ENCODE measurements at regions not wholly inside any gene's neighbourhood (a gene's known extent, or its start where the extent isn't known, plus 50 kb on each side); places are given as distances from the start of the nearest gene placed in this dataset.

- no peak for TF ChIP-seq CTCF (conservative IDR thresholded peaks at IDR 0.05; ENCODE audit: control insufficient read depth, insufficient read depth, low read depth, low read length)
Measured at GRCh38 chr2:75798569-75798968, 87.9 kb upstream of the GCFC2 start.

GRCh38 chr2:75792996-75793395, 82.3 kb upstream of the GCFC2 start:
- no peak for TF ChIP-seq CTCF (conservative IDR thresholded peaks at IDR 0.05; ENCODE audit: control insufficient read depth, insufficient read depth, low read depth, low read length)
- H3K4me3 ChIP-seq (ENCODE audit: control insufficient read depth, low read depth, low read length), result no peak overlapping the region
- DNase-seq (ENCODE audit: low read depth), result no peak

More at GRCh38 chr2:75798569-75798968, 87.9 kb upstream of the GCFC2 start:
- DNase-seq (ENCODE audit: low read depth), result no peak
- no peak overlapping the region for H3K4me3 ChIP-seq (ENCODE audit: control insufficient read depth, low read depth, low read length)

- no peak for DNase-seq (ENCODE audit: low read depth)
- no peak for TF ChIP-seq CTCF (conservative IDR thresholded peaks at IDR 0.05; ENCODE audit: control insufficient read depth, insufficient read depth, low read depth, low read length)
- H3K4me3 ChIP-seq (ENCODE audit: control insufficient read depth, low read depth, low read length), result no peak overlapping the region
Measured at GRCh38 chr2:75792146-75792545, 81.4 kb upstream of the GCFC2 start.

GRCh38 chr2:75790814-75791467, 80.2 kb upstream of the GCFC2 start:
- no peak for DNase-seq (ENCODE audit: low read depth)
- TF ChIP-seq CTCF (conservative IDR thresholded peaks at IDR 0.05; ENCODE audit: control insufficient read depth, insufficient read depth, low read depth, low read length), result no peak
- no peak overlapping the region for H3K4me3 ChIP-seq (ENCODE audit: control insufficient read depth, low read depth, low read length)

GRCh38 chr2:75790121-75790813, 79.6 kb upstream of the GCFC2 start:
- peak; percentile 2 for DNase-seq (ENCODE audit: low read depth)
- no peak overlapping the region for H3K4me3 ChIP-seq (ENCODE audit: control insufficient read depth, low read depth, low read length)
- TF ChIP-seq CTCF (conservative IDR thresholded peaks at IDR 0.05; ENCODE audit: control insufficient read depth, insufficient read depth, low read depth, low read length), result no peak

- H3K4me3 ChIP-seq (ENCODE audit: control insufficient read depth, low read depth, low read length), result no peak overlapping the region
- TF ChIP-seq CTCF (conservative IDR thresholded peaks at IDR 0.05; ENCODE audit: control insufficient read depth, insufficient read depth, low read depth, low read length), result no peak
- no peak for DNase-seq (ENCODE audit: low read depth)
Measured at GRCh38 chr2:75788902-75789301, 78.2 kb upstream of the GCFC2 start.

Measured in fibroblast of mammary gland (primary cell).